ENCODE measurements at regions not wholly inside any gene's neighbourhood (a gene's known extent, or its start where the extent isn't known, plus 50 kb on each side); places are given as distances from the start of the nearest gene placed in this dataset.
"Not testable (repeated sequence)": the region's sequence is repeated elsewhere in the genome, so short reads cannot be mapped to it uniquely, and the experiment has no call there.

DNA sequence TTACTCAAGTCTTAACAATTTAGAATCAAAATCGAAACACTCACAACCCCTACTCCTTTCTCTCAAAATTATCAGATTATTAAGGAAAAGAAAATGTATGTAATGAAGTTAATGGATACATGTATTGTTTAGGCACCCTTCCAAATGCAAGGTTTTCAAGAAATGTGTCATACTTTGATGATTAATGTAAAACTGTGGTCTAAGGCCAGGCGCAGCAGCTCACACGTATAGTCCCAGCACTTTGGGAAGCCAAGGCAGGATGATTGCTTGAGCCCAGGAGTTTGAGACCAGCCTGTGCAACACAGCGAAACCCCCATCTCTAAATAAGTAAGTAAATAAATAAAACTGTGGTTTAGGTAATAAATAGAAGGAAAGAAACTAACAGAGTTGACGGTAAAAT is 126.6 kb downstream of the NBPF8 start:
- TF ChIP-seq CEBPB (IDR thresholded peaks at IDR 0.05; ENCODE audit: low read depth, low read length); POLR2A (IDR thresholded peaks at IDR 0.05; ENCODE audit: low read depth, low read length); RCOR1 (IDR thresholded peaks at IDR 0.05; ENCODE audit: insufficient replicate concordance, low read length); MAFK (IDR thresholded peaks at IDR 0.05; ENCODE audit: low read depth, low read length); RAD21 (IDR thresholded peaks at IDR 0.05; ENCODE audit: low read length); MXI1 (IDR thresholded peaks at IDR 0.05; ENCODE audit: borderline replicate concordance, low read depth, low read length): not testable (repeated sequence)
- TF ChIP-seq, protein P1, sequence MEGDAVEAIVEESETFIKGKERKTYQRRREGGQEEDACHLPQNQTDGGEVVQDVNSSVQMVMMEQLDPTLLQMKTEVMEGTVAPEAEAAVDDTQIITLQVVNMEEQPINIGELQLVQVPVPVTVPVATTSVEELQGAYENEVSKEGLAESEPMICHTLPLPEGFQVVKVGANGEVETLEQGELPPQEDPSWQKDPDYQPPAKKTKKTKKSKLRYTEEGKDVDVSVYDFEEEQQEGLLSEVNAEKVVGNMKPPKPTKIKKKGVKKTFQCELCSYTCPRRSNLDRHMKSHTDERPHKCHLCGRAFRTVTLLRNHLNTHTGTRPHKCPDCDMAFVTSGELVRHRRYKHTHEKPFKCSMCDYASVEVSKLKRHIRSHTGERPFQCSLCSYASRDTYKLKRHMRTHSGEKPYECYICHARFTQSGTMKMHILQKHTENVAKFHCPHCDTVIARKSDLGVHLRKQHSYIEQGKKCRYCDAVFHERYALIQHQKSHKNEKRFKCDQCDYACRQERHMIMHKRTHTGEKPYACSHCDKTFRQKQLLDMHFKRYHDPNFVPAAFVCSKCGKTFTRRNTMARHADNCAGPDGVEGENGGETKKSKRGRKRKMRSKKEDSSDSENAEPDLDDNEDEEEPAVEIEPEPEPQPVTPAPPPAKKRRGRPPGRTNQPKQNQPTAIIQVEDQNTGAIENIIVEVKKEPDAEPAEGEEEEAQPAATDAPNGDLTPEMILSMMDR (conservative IDR thresholded peaks at IDR 0.05; ENCODE audit: low read depth, low read length), result not testable (repeated sequence)

Data from IMR-90 (cell line).